Kidney epithelial cell (primary cell): ENCODE measurements at regions not wholly inside any gene's neighbourhood (a gene's known extent, or its start where the extent isn't known, plus 50 kb on each side); places are given as distances from the start of the nearest gene placed in this dataset.
"Not testable (repeated sequence)": the region's sequence is repeated elsewhere in the genome, so short reads cannot be mapped to it uniquely, and the experiment has no call there.

Experiments used
- DNase-seq: peaks from one replicate; pipeline ENCODE4 v3.0.0-alpha.2; 2010; ENCODE audit warnings: low read depth
- H3K27me3 ChIP-seq: 2 replicates; pipeline ENCODE4 v1.6.0; 2011; ENCODE audit warnings: low read length; ENCODE audit not compliant: control insufficient read depth, insufficient read depth
- H3K36me3 ChIP-seq: 2 replicates; pipeline ENCODE4 v1.5.1; 2011; ENCODE audit warnings: low read length; ENCODE audit not compliant: control insufficient read depth, insufficient read depth
- H3K4me3 ChIP-seq: 2 replicates; pipeline ENCODE4 v1.5.1; 2011; ENCODE audit warnings: low read depth, mild to moderate bottlenecking, control low read depth, low read length
- TF ChIP-seq, protein P1 (sequence below): IDR thresholded peaks from 2 replicates; pipeline ENCODE4 v1.5.1; 2011; ENCODE audit warnings: mild to moderate bottlenecking, moderate library complexity, low read length, control low read depth, inconsistent platforms; ENCODE audit not compliant: insufficient read depth, poor library complexity, severe bottlenecking

DNA sequence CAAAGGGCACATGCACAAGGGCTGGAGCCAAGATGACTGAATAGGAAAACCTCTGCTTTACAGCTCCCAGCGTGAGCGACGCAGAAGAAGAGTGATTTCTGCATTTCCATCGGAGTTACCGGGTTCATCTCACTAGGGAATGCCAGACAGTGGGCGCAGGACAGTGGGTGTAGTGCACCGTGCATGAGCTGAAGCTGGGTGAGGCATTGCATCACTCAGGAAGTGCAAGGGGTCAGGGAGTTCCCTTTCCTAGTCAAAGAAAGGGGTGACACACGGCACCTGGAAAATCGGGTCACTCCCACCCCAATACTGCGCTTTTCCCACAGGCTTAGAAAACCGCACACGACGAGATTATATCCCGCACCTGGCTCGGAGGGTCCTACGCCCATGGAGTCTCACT lies 64.5 kb upstream of the HTR1E start:
- not testable (repeated sequence) for H3K36me3 ChIP-seq, H3K27me3 ChIP-seq, H3K4me3 ChIP-seq, DNase-seq

DNA sequence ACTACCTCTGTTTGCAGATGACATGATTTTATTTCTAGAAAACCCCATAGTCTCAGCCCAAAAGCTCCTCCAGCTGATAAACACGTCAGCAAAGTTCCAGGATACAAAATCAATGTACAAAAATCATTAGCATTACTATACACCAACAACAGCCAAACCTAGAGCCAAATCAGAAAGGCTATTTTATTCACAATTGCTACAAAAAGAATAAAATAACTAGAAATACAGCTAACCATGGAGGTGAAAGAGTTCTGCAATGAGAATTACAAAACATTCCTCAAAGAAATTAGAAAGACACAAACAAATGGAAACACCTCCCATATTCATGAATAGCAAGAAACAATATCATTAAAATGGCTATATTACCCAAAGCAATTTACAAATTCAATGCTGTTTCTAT lies 65.6 kb upstream of the HTR1E start:
- Histone ChIP-seq H3K27me3 (no peaks in the 10 kb centered on the region), H3K4me3 (no peak overlapping the region), H3K36me3 (no peaks in the 10 kb centered on the region)
- TF ChIP-seq, protein P1, sequence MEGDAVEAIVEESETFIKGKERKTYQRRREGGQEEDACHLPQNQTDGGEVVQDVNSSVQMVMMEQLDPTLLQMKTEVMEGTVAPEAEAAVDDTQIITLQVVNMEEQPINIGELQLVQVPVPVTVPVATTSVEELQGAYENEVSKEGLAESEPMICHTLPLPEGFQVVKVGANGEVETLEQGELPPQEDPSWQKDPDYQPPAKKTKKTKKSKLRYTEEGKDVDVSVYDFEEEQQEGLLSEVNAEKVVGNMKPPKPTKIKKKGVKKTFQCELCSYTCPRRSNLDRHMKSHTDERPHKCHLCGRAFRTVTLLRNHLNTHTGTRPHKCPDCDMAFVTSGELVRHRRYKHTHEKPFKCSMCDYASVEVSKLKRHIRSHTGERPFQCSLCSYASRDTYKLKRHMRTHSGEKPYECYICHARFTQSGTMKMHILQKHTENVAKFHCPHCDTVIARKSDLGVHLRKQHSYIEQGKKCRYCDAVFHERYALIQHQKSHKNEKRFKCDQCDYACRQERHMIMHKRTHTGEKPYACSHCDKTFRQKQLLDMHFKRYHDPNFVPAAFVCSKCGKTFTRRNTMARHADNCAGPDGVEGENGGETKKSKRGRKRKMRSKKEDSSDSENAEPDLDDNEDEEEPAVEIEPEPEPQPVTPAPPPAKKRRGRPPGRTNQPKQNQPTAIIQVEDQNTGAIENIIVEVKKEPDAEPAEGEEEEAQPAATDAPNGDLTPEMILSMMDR: no peak
- no peak for DNase-seq

DNA sequence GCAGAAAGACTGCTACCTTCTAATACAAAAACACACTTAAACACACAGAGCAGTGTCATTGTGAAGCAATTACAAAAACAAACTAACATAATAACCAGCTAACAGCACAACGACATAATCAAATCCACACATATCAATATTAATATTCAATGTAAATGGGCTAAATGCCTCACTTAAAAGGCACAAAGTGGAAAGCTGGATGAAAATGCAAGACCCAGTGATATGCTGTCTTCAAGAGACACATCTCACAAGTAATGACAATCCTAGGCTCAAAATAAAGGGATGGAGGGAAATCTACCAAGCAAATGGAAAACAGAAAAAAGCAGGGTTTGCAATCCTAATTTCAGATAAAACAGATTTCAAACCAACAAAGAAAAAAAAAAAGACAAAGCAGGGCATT lies 67.8 kb upstream of the HTR1E start:
- Histone ChIP-seq H3K27me3 (no peaks in the 10 kb centered on the region), H3K36me3 (no peaks in the 10 kb centered on the region), H3K4me3 (no peak overlapping the region)
- TF ChIP-seq, protein P1: no peak
- no peak for DNase-seq

DNA sequence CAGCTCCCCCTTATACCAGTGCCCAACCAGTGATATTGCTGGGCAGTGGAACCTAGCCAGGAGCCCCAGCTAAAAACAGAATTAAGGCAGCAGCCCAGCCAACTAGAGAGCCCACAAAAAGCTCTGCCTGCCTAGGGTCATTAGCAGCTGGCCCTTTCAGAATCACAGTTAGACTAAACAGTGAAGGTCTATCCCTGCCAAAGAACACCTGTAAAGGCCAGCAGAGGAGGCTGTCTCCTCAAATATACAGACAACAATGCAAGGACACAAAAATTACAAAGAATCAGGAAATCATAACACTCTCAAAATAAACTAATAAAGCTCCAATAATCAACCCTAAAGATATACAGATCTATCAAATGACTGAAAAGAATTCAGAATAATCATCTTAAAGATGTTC lies 77.8 kb upstream of the HTR1E start:
- TF ChIP-seq, protein P1: no peak
- no peaks in the 10 kb centered on the region for H3K27me3 ChIP-seq
- H3K36me3 ChIP-seq: no peaks in the 10 kb centered on the region
- no peak for DNase-seq
- no peak overlapping the region for H3K4me3 ChIP-seq

DNA sequence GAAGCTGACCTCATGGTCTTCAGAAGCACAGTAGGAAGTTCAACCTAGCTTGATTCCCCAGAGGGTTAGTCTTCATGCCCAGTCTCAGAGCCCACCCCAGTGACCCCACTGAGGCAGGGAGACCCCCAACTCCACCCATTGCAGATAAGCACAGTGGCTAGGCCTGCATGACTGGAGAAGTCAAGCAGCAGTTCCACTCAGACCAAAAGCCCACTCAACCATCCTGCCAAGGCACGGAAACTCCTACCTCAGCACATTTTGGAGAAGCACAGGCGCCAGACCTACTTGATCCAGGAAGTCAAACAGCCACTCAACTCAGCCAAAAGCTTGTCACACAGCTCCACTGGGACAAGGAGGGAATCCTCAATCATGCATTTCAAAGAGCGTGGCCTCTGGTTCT lies 78.4 kb upstream of the HTR1E start:
- Histone ChIP-seq H3K4me3 (no peak overlapping the region), H3K27me3 (no peaks in the 10 kb centered on the region), H3K36me3 (no peaks in the 10 kb centered on the region)
- no peak for DNase-seq
- TF ChIP-seq, protein P1: no peak

DNA sequence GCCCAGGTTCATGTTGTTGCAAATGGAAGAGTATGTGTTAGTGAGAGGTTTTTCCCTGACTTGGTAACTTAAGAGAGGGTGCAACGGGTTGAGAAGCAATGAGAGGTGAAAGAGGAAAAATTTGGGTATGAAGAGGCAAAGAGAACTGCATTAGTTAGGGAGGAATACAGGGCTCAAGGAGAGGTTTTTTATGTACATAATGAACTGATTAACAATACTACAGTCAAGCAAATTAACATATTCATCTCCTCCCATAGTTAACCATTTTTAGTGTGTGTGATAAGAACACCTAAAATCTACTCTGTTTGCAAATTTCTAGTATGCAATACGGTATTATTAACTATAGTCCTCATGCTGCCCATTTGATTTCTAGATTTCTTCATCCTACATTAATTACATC lies 79.5 kb upstream of the HTR1E start:
- Histone ChIP-seq H3K4me3 (no peak overlapping the region), H3K36me3 (no peaks in the 10 kb centered on the region), H3K27me3 (no peaks in the 10 kb centered on the region)
- DNase-seq: no peak
- TF ChIP-seq, protein P1: no peak

DNA sequence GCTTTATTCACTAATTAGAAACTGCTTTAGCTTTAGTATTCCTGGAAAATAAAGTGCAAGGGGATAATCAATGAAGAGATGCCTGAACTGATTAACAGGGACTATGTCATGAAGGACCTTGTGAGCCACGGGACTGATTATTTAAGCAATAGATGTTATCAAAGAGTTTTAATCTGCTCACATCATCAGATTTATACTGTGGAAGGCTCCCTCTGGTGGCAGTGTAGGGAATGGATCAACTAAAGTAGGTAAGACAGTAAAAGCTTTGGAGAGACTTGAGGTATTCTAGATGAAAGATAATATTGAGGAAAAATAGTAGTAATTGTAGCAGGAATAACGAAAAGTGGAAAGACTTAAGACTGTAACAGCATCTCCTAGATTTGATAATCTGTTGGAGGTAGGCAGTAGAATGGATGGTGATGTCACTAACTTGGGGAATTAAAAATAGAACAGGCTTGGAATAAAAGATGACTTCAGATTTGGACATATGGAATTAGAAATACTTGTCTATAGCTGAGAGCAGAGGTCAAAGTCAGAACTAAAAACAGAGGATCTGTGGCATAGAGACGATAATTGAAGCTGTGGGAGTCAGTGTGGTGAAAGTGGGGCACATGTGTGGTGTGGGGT lies 80.3 kb upstream of the HTR1E start:
- TF ChIP-seq, protein P1: peak; percentile 75
- no peak overlapping the region for H3K4me3 ChIP-seq
- no peaks in the 10 kb centered on the region for H3K27me3 ChIP-seq
- peak; percentile 2 for DNase-seq
- H3K36me3 ChIP-seq: no peaks in the 10 kb centered on the region
